ENCODE measurements at regions not wholly inside any gene's neighbourhood (a gene's known extent, or its start where the extent isn't known, plus 50 kb on each side); places are given as distances from the start of the nearest gene placed in this dataset.

DNA sequence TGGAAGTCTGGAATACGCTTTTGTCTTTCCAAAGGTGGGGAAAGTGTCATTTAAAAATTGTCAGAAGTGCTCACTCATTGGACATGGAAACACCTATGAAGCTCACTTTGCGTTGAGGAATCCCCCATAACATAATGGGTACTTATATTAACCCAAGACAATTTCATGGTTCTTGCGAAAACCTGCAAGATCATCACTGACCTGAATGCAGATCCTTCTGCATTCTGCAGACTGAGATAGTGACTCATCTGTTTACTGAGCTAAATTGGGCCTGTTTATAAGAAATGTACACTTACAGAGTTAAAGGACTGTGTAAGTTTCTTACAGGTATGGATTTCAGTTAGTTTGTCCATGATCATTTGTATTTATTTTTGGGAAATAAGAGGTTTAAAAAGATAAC lies 153.0 kb downstream of the HMHB1 start:
- TF ChIP-seq POLR2A (IDR thresholded peaks at IDR 0.05) (no peak), POLR2AphosphoS5 (IDR thresholded peaks at IDR 0.05) (no peak)
